ENCODE measurements at regions not wholly inside any gene's neighbourhood (a gene's known extent, or its start where the extent isn't known, plus 50 kb on each side); places are given as distances from the start of the nearest gene placed in this dataset.

DNA sequence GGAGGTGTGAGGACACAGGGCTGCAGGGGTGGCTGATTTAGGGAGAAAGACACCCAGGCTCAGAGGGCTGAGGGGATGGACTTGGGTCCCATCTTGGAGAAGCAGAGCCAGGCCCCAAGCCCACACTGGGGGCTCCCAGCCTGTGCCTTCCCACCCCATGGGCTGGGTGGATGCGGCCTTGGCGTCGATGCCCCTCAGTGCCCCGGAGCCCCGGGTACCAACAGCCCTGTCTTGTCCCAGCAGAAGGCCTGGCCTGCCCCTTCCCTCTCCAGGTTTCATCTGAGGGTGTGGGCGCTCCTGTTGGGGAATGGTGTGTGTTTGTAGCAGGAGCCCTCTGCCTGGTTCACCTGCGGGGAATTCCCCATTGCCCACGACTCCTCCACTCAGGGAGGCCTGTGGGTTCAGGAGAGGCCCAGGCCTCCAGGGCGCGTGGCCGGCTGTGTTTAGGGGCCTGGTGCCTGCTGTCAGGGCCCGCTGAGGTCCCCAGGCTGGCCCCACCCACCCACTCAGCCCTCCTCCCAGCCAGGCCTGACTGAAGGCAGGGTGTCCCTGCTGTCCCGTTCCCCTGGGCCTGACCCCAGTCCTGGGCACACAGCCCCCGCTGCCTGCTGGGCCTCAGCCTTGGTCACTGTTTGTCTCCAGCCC lies 51.1 kb upstream of the BEGAIN start:
- no peak for TF ChIP-seq POLR2A (IDR thresholded peaks at IDR 0.05)
- TF ChIP-seq, protein P1, sequence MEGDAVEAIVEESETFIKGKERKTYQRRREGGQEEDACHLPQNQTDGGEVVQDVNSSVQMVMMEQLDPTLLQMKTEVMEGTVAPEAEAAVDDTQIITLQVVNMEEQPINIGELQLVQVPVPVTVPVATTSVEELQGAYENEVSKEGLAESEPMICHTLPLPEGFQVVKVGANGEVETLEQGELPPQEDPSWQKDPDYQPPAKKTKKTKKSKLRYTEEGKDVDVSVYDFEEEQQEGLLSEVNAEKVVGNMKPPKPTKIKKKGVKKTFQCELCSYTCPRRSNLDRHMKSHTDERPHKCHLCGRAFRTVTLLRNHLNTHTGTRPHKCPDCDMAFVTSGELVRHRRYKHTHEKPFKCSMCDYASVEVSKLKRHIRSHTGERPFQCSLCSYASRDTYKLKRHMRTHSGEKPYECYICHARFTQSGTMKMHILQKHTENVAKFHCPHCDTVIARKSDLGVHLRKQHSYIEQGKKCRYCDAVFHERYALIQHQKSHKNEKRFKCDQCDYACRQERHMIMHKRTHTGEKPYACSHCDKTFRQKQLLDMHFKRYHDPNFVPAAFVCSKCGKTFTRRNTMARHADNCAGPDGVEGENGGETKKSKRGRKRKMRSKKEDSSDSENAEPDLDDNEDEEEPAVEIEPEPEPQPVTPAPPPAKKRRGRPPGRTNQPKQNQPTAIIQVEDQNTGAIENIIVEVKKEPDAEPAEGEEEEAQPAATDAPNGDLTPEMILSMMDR (IDR thresholded peaks at IDR 0.05): no peak

Measured in tibial nerve (tissue), 3 donors.